ENCODE measurements at regions not wholly inside any gene's neighbourhood (a gene's known extent, or its start where the extent isn't known, plus 50 kb on each side); places are given as distances from the start of the nearest gene placed in this dataset.

DNA sequence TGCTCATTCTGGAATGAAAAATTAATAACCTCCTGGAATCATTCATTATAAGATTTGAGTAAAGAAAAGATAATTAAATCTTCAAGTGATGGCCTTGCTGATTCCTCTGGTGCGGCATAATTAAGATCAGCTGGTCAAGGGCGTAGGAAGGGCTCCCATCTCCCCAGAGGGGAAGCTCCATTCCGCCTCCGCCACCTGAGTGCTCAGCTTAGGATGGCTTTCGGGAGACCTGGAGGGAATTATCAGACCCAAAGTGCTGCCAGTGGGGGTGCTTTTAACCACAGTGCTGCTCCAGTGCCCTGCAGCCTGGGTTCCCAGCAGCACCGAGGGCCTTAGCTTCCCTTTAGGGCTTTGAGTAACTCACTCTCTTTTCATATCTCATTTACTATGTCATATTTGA lies 556.6 kb upstream of the RGMA start:
- H3K4me1 Mint-ChIP-seq = peaks cover 2% of the 10 kb centered on the region; the same call in 1 of the 2 replicates
- H3K36me3 Mint-ChIP-seq = no peaks in the 10 kb centered on the region
- no peak; the same call in 1 of the 2 replicates for ATAC-seq
- no peak overlapping the region for H3K4me3 Mint-ChIP-seq
- POLR2A ChIA-PET = no interaction called here
- TF ChIP-seq MYBL2 (CRISPR knock-in tag; IDR thresholded peaks at IDR 0.05) = no peak
- TF ChIP-seq, protein P1, sequence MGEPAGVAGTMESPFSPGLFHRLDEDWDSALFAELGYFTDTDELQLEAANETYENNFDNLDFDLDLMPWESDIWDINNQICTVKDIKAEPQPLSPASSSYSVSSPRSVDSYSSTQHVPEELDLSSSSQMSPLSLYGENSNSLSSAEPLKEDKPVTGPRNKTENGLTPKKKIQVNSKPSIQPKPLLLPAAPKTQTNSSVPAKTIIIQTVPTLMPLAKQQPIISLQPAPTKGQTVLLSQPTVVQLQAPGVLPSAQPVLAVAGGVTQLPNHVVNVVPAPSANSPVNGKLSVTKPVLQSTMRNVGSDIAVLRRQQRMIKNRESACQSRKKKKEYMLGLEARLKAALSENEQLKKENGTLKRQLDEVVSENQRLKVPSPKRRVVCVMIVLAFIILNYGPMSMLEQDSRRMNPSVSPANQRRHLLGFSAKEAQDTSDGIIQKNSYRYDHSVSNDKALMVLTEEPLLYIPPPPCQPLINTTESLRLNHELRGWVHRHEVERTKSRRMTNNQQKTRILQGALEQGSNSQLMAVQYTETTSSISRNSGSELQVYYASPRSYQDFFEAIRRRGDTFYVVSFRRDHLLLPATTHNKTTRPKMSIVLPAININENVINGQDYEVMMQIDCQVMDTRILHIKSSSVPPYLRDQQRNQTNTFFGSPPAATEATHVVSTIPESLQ (CRISPR knock-in tag; IDR thresholded peaks at IDR 0.05) = no peak
- TF ChIP-seq GABPB1 (CRISPR knock-in tag; IDR thresholded peaks at IDR 0.05) = no peak
- TF ChIP-seq ZNF416 (CRISPR knock-in tag; IDR thresholded peaks at IDR 0.05) = no peak
- TF ChIP-seq, protein P2, sequence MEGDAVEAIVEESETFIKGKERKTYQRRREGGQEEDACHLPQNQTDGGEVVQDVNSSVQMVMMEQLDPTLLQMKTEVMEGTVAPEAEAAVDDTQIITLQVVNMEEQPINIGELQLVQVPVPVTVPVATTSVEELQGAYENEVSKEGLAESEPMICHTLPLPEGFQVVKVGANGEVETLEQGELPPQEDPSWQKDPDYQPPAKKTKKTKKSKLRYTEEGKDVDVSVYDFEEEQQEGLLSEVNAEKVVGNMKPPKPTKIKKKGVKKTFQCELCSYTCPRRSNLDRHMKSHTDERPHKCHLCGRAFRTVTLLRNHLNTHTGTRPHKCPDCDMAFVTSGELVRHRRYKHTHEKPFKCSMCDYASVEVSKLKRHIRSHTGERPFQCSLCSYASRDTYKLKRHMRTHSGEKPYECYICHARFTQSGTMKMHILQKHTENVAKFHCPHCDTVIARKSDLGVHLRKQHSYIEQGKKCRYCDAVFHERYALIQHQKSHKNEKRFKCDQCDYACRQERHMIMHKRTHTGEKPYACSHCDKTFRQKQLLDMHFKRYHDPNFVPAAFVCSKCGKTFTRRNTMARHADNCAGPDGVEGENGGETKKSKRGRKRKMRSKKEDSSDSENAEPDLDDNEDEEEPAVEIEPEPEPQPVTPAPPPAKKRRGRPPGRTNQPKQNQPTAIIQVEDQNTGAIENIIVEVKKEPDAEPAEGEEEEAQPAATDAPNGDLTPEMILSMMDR (IDR thresholded peaks at IDR 0.05) = no peak
- no peak for TF ChIP-seq CREB1 (CRISPR knock-in tag; IDR thresholded peaks at IDR 0.05)
- TF ChIP-seq, protein P3, sequence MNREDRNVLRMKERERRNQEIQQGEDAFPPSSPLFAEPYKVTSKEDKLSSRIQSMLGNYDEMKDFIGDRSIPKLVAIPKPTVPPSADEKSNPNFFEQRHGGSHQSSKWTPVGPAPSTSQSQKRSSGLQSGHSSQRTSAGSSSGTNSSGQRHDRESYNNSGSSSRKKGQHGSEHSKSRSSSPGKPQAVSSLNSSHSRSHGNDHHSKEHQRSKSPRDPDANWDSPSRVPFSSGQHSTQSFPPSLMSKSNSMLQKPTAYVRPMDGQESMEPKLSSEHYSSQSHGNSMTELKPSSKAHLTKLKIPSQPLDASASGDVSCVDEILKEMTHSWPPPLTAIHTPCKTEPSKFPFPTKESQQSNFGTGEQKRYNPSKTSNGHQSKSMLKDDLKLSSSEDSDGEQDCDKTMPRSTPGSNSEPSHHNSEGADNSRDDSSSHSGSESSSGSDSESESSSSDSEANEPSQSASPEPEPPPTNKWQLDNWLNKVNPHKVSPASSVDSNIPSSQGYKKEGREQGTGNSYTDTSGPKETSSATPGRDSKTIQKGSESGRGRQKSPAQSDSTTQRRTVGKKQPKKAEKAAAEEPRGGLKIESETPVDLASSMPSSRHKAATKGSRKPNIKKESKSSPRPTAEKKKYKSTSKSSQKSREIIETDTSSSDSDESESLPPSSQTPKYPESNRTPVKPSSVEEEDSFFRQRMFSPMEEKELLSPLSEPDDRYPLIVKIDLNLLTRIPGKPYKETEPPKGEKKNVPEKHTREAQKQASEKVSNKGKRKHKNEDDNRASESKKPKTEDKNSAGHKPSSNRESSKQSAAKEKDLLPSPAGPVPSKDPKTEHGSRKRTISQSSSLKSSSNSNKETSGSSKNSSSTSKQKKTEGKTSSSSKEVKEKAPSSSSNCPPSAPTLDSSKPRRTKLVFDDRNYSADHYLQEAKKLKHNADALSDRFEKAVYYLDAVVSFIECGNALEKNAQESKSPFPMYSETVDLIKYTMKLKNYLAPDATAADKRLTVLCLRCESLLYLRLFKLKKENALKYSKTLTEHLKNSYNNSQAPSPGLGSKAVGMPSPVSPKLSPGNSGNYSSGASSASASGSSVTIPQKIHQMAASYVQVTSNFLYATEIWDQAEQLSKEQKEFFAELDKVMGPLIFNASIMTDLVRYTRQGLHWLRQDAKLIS (CRISPR knock-in tag; IDR thresholded peaks at IDR 0.05; ENCODE audit: borderline replicate concordance) = no peak
- TF ChIP-seq ZNF232 (CRISPR knock-in tag; IDR thresholded peaks at IDR 0.05) = no peak
- TF ChIP-seq ZNF219 (CRISPR knock-in tag; IDR thresholded peaks at IDR 0.05; ENCODE audit: borderline replicate concordance) = no peak
- TF ChIP-seq TEAD1 (CRISPR knock-in tag; IDR thresholded peaks at IDR 0.05) = no peak
- TF ChIP-seq KAT7 (CRISPR knock-in tag; IDR thresholded peaks at IDR 0.05; ENCODE audit: borderline replicate concordance) = no peak
- TF ChIP-seq, protein P4, sequence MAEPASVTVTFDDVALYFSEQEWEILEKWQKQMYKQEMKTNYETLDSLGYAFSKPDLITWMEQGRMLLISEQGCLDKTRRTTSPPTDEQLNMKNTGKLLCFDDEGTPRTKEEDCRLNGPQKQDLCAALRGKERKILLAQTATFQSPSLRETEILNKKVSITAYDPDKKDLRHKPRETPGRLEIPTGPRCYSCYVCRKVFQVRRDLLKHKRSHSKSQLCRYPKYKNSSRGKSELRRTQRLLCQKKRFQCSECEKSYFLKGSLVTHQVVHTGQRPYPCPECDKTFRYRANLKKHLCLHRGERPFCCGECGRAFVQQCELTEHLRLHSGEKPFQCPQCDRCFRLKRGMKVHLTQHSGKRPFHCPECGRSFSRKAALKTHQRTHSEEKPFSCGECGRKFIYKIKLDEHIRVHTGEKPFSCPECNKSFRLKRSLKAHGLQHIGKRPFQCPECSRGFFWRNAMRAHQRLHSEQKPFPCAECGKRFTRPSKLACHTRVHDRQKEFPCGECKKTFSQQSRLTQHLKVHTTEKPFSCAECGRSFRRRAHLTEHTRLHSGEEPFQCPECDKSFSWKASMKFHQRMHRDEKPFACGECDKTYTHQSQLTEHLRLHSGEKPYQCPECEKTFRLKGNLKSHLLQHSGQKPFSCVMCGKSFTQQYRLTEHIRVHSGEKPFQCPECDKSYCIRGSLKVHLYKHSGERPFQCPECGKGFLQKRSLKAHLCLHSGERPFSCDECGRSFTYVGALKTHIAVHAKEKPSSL (CRISPR knock-in tag; conservative IDR thresholded peaks at IDR 0.05) = no peak
- no peak for TF ChIP-seq ZNF121 (CRISPR knock-in tag; IDR thresholded peaks at IDR 0.05)
- TF ChIP-seq, protein P5, sequence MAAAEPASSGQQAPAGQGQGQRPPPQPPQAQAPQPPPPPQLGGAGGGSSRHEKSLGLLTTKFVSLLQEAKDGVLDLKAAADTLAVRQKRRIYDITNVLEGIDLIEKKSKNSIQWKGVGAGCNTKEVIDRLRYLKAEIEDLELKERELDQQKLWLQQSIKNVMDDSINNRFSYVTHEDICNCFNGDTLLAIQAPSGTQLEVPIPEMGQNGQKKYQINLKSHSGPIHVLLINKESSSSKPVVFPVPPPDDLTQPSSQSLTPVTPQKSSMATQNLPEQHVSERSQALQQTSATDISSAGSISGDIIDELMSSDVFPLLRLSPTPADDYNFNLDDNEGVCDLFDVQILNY (CRISPR knock-in tag; IDR thresholded peaks at IDR 0.05) = no peak
- no peak for TF ChIP-seq SMAD4 (CRISPR knock-in tag; IDR thresholded peaks at IDR 0.05)
- no peak for TF ChIP-seq GTF2I (CRISPR knock-in tag; conservative IDR thresholded peaks at IDR 0.05)
- TF ChIP-seq, protein P6, sequence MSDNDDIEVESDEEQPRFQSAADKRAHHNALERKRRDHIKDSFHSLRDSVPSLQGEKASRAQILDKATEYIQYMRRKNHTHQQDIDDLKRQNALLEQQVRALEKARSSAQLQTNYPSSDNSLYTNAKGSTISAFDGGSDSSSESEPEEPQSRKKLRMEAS (CRISPR knock-in tag; IDR thresholded peaks at IDR 0.05) = no peak
- no peaks in the 10 kb centered on the region for H3K9me3 Mint-ChIP-seq
- H3K27ac Mint-ChIP-seq = no peak overlapping the region
- H3K27me3 Mint-ChIP-seq (ENCODE audit: low read depth) = no peaks in the 10 kb centered on the region
- CTCF ChIA-PET = no interaction called here
- DNase-seq (ENCODE audit: low spot score) = no peak
